Activated CD4-positive, alpha-beta T cell treated with anti-CD3 and anti-CD28 coated beads for 4 hours (primary cell): ENCODE measurements at regions not wholly inside any gene's neighbourhood (a gene's known extent, or its start where the extent isn't known, plus 50 kb on each side); places are given as distances from the start of the nearest gene placed in this dataset.
"Not testable (repeated sequence)": the region's sequence is repeated elsewhere in the genome, so short reads cannot be mapped to it uniquely, and the experiment has no call there.

Source experiments
- DNase-seq, 2 donors: peaks; one replicate each; pipeline ENCODE4 v3.0.0-alpha.2; 2020

DNA sequence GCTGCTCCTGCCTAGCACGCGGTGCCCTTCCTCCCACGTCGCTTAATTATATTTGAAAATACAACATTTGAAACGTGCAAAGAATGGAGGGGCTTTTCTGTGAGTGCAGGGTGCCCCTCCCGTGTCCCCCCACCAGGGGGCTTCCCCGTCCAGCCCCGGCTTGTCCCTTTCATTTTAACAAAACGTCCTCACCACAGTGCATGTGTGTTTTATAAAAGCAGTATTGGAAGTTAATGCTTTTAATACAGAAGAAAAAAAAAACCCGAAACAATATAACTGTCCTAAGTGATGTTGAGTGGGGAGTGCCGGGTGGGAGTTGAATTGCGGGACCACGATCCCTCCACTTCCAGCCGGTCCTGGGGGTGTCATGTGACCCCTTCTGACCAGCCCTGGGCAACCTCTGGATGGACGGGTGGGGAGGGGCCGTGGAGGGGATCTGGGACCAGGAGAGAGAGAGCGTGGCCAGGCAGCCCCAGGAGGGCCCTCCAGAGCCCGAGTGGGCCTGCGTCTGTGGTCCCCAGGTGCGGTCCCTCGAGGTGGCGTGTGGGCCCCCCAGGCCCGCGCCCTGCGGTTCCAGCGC lies 155.3 kb downstream of the TMEM121 start:
- not testable (repeated sequence) for DNase-seq

DNA sequence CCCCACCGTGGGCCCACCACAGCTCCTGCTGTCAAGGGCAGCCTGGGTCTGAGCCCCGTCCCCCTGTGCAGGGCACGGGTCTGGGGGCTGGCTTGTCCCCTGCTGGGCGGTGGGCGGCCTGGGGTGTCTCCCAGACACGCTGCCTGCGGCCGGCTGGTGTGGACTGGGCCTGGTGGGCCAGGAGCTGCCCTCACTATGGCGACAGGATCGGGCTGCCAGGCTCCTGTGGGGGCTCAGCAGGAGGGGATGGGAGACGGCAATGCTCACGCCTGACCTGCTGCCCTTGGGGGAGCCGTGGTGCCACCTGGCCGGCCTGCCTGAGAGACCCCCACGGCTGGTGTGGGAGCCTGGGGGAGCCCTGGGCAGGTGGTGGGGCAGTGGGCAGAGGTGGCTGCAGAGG lies 156.1 kb downstream of the TMEM121 start:
- not testable (repeated sequence) for DNase-seq

GRCh38 chr14:105682956-105683570 lies 156.7 kb downstream of the TMEM121 start:
- no peak for DNase-seq

DNA sequence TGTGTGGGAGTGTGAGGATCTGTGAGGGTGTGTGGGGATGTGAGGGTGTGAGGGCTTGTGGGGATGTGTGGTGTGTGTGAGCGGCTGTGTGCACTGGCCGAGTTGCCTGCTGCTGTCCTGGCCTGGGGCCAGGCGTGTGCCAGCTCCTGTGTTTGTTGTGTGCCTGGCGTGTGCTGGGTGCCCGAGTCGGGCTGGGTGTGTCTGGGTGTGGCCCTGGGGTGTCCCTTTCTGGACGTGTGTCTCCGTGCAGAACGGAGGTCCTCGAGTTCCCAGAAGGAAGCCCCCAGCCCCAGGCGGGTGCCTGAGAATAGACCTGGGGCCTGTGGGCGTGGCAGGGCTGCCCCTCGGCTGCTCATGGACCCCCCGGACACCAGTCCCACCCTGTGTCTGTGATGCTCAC lies 157.7 kb downstream of the TMEM121 start:
- DNase-seq, result not testable (repeated sequence)

GRCh38 chr14:105684597-105684996 lies 158.2 kb downstream of the TMEM121 start:
- DNase-seq, result not testable (repeated sequence)

- DNase-seq, result no peak
Observed at GRCh38 chr14:105685003-105685402, 158.6 kb downstream of the TMEM121 start.

DNA sequence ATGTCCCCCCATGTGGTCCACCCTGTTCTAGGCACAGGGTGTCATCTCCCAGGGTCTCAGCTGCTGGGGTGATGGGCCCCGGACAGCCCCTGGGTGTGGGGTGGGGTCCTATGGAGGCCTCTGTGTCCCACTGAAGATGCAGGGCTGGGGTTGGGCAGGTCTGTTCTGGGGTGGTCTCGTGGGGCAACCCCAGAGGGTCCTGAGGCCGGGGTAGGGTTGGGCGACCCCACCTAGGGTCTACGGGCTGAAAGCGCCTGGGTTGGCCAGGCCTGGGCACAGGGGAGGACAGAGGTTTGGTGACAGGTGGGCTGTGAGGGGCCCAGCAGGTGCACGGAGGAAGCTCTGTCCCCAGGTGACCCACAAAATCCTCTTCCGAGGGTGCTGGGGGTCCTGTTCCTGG lies 159.2 kb downstream of the TMEM121 start:
- DNase-seq, result not testable (repeated sequence)

DNA sequence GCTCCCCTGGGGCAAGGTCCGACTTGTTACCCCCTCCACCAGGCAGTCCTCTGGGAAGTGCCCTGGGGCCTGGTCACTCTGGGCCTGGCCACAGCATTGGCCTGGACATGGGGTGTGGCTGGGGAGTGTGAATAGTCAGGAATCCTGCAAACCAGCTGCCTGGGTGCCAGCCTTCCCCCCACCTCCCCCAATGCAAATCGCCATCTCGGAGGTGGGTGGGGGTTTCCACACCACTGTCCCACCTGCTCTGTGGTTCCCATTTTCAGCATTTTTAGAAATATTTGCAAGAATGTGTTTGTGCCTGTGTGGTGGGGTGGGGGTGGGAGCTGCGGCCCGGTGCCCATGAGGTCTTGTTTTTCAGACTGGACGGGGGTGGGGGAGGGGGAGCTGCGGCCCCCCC lies 159.7 kb downstream of the TMEM121 start:
- DNase-seq, result not testable (repeated sequence)

DNA sequence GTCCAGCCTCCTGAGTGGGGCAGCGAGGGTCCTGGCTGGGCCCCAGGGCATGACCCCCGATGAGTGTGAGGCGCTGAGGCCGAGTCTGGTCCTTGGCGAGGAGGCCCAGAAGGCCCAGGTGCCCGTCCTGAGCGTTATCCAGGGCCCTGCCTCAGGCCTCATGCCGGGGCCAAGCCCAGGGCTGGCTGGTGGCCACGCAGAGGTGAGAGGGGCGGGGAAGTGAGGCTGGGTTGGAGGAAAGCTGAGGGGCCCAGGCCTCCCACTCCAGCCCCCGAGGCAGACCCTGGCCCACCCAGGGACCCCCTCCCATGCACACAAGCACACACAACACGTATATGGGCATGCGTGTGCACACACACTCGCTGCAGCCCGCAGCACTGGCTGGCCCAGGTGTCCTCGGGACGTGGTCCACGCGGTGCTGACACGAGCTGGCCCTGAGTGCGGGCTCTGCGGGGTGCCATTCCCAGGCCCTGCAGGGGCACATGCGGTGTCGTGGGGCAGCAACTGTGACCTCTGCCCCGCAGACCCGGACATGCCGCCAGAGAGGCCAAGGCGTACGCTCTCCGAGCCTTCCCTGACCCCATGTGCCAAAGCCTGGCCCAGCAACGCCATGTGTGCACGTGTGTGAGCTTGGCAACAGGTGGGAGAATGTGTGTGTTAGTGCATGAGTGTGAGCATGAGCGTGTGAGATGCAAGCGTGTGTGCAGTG lies 160.2 kb downstream of the TMEM121 start:
- DNase-seq, result not testable (repeated sequence)

DNA sequence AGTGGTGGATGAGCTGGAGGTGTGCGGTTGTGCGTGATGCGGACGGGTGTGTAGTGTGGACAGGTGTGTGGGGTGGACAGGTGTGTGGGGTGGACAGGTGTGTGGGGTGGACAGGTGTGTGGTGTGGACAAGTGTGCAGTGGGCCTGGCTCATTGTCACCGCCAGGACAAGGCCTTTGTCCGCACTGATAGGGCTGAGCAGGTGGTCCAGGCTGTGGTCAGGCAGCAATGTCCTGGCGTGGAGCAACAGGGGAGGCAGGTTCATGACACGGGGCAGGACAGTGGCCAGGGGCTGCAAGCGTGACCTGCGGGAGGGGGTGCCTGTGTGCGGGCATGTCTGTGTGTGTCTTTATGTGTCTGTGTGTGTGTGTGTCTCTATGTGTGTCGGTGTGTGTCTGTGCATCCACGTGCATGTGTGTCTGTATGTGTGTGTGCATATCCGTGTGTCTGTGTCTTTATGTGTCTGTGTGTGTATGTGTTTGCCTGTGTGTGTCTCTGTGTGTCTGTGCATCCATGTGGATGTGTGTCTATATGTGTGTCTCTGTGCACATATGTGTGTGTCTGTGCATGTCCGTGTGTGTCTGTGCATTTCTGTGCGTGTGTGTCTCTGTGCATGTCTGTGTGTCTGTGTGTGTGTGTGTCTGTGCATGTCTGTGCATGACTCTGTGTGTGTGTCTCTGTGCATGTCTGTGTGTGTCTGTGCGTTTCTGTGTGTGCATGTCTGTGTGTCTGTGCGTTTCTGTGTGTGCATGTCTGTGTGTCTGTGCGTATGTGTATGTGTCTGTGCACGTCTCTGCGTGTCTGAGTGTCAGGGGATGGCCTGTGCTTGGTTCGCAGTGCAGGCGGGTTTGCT lies 161.0 kb downstream of the TMEM121 start:
- not testable (repeated sequence) for DNase-seq

DNA sequence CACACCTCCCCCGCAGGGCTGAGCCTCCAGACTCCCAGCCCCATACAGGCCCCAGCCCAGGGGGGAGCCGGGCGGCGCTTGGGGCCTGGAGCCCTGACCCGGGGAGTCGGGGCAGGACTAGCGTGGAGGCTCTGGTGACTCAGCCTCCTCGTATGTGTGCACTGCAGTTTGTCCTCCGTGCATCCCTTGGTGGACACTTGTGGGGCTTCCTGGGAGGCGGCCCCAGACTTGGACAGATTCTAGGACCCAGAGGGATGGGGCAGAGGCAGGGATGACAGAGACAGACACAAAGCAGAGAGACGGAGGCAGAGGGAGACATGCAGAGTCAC lies 161.6 kb downstream of the TMEM121 start:
- DNase-seq, result not testable (repeated sequence)

DNA sequence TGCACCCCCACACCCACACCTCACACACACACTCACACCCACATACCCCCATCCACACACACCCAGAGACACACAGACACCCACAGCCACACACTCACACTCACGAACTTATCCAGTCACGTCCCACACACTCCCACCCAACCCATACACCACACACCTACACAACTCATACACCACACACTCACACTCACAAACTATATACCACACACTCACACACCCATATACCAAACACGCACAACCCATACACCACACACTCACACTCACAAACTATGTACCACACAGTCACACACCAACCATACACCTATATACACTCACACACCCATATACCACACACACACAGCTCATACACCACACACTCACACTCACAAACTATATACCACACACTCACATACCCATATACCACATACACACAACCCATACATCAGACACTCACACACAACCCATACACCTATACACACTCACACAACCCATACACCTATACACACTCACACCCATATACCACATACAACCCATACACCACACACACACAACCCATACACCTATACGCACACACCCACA lies 162.4 kb downstream of the TMEM121 start:
- not testable (repeated sequence) for DNase-seq

DNA sequence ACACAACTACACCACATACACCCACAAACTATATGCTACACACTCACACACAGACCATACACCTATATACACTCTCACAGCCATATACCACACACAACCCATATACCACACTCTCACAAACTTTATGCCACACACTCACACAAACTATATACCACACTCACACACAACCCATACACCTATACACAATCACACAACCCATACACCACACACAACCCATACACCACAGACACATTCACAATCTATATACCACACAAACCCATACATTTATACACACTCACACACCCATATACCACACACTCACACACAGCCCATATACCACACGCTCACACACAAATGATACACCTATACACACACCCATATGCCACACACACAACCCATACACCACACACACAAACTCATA lies 163.3 kb downstream of the TMEM121 start:
- DNase-seq, result no peak

DNA sequence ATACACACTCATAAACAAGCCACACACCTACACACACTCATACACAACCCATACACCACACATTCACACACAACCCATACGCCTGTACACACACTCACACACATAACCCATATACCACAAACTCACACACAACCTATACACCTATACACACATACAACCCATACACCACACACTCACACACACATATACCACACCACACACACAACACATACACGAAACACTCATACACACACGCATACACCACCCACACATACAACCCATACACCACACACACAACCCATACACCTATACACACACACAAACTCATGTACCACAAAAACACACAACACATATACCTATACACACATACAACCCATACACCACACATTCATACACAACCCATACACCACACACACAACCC lies 164.3 kb downstream of the TMEM121 start:
- no peak for DNase-seq

DNA sequence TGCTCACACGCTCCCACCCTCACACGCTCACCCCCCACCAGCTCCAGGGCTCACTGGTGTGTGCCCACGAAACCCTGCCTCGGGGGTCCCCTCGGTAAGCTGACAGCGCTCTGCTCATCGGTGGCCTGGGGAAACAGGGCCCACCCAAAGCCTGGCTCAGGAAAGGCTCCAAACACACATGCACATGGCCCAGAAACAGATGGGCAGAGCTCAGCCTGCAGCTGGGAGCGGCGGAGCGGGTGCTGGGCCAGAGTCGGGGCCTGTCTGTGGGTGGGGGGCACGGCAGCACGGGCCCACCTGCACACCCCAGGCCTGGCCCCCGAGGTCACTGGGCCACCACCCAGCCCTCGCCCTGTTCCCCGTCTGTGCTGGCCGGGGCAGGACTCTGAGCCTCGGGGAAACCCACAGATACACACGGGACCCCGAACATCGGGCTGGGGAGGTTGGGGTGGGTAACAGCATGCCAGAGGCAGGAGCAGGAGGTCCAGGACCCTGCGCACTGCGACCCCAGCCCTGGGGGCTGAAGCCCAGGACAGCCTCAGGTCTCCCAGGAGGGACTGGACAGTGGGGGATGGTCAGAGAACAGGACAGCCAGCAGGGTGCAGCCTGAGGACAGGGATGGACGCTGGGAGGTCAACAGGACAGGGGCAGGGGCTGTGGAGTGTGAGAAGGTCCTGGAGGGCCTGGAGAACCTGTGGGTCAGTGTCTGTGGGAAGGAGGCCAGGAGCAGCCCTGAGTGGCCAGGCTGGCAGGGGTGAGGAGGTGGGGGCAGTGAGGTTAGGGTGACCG lies 165.1 kb downstream of the TMEM121 start:
- not testable (repeated sequence) for DNase-seq

DNA sequence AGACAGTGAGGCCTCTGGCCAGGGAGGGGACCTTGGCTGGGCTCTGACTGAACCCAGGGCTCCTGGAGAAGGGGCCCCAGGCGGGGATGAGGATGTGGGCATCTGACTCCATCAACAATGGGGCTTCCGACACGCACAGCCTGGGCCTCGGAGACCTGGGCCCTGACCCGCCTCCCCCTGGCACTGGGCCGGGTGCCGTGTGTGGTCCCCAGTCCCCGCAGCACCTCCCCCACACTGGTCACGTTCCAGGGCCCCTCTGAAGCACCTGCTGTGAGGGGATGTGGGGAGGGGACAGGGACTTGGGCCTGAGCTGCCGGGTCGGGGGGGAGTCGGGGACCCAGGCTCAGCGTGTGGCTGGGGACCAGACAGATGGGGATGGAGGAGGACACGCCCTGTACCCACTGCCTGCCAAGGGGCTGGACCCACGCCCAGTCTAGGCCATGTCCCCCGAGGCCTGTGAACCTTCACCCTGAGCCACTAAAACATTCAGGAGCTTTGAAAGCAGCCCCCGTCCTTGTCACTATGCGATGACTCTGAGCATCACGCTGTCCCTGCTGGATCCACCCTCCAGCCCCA lies 165.8 kb downstream of the TMEM121 start:
- not testable (repeated sequence) for DNase-seq

GRCh38 chr14:105694961-105695360 lies 168.6 kb downstream of the TMEM121 start:
- no peak for DNase-seq

GRCh38 chr14:105696388-105696787 lies 170.0 kb downstream of the TMEM121 start:
- not testable (repeated sequence) for DNase-seq

GRCh38 chr14:105697414-105697813 lies 171.0 kb downstream of the TMEM121 start:
- not testable (repeated sequence) for DNase-seq

GRCh38 chr14:105697955-105698354 lies 171.6 kb downstream of the TMEM121 start:
- DNase-seq, result not testable (repeated sequence)

DNA sequence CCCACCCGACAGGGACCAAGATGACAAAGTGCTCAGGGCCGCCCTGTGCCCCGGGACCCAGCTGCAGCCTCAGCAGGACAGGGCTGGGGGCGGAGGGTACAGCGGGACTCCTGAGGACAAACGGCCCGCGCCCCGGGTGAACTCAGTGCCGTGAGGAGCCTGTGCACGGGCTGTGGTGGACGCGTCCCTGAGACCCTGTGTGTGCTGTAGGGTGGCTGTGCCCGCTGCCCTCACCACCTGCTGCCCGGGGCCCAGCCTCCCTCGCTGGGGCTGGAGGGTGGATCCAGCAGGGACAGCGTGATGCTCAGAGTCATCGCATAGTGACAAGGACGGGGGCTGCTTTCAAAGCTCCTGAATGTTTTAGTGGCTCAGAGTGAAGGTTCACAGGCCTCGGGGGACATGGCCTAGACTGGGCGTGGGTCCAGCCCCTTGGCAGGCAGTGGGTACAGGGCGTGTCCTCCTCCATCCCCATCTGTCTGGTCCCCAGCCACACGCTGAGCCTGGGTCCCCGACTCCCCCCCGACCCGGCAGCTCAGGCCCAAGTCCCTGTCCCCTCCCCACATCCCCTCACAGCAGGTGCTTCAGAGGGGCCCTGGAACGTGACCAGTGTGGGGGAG lies 172.7 kb downstream of the TMEM121 start:
- DNase-seq, result not testable (repeated sequence)
